HG03159 (cell line): ENCODE measurements at regions not wholly inside any gene's neighbourhood (a gene's known extent, or its start where the extent isn't known, plus 50 kb on each side); places are given as distances from the start of the nearest gene placed in this dataset.

Experiments
- ATAC-seq: cut with Tn5 transposase; IDR thresholded peaks from one replicate; pipeline ENCODE4 v1.9.1; 2021; ENCODE audit warnings: mild to moderate bottlenecking, moderate library complexity; ENCODE audit not compliant: unreplicated experiment

GRCh38 chr4:60122820-60123219 lies 1077.3 kb upstream of the ADGRL3 start:
- no peak for ATAC-seq

- no peak for ATAC-seq
These were observed 1071.2 kb upstream of the ADGRL3 start for GRCh38 chr4:60128888-60129287.

GRCh38 chr4:60129740-60130139 lies 1070.4 kb upstream of the ADGRL3 start:
- no peak for ATAC-seq

GRCh38 chr4:60133375-60133774 lies 1066.8 kb upstream of the ADGRL3 start:
- ATAC-seq = no peak

- ATAC-seq = no peak
These were observed 1066.0 kb upstream of the ADGRL3 start for GRCh38 chr4:60134099-60134498.

GRCh38 chr4:60155088-60155487 lies 1045.0 kb upstream of the ADGRL3 start:
- ATAC-seq = no peak

GRCh38 chr4:60173103-60173502 lies 1027.0 kb upstream of the ADGRL3 start:
- ATAC-seq = no peak

- ATAC-seq = no peak
These were observed 1026.4 kb upstream of the ADGRL3 start for GRCh38 chr4:60173718-60174117.

- ATAC-seq = no peak
These were observed 1024.9 kb upstream of the ADGRL3 start for GRCh38 chr4:60175241-60175640.

- ATAC-seq = no peak
These were observed 1012.7 kb upstream of the ADGRL3 start for GRCh38 chr4:60187428-60187827.

GRCh38 chr4:60189286-60189685 lies 1010.8 kb upstream of the ADGRL3 start:
- ATAC-seq = no peak

- ATAC-seq = no peak
These were observed 1005.9 kb upstream of the ADGRL3 start for GRCh38 chr4:60194214-60194613.

GRCh38 chr4:60195256-60195655 lies 1004.9 kb upstream of the ADGRL3 start:
- ATAC-seq = no peak

GRCh38 chr4:60201052-60201673 lies 999.0 kb upstream of the ADGRL3 start:
- ATAC-seq = peak; percentile 88

- no peak for ATAC-seq
These were observed 990.5 kb upstream of the ADGRL3 start for GRCh38 chr4:60209588-60209987.

- no peak for ATAC-seq
These were observed 984.2 kb upstream of the ADGRL3 start for GRCh38 chr4:60215906-60216305.

- no peak for ATAC-seq
These were observed 983.4 kb upstream of the ADGRL3 start for GRCh38 chr4:60216752-60217151.

GRCh38 chr4:60221866-60222265 lies 978.3 kb upstream of the ADGRL3 start:
- ATAC-seq = no peak

- no peak for ATAC-seq
These were observed 976.8 kb upstream of the ADGRL3 start for GRCh38 chr4:60223208-60223923.

GRCh38 chr4:60241866-60242265 lies 958.3 kb upstream of the ADGRL3 start:
- no peak for ATAC-seq

GRCh38 chr4:60249784-60250183 lies 950.3 kb upstream of the ADGRL3 start:
- no peak for ATAC-seq

GRCh38 chr4:60250657-60251056 lies 949.5 kb upstream of the ADGRL3 start:
- ATAC-seq = no peak

GRCh38 chr4:60259781-60260180 lies 940.3 kb upstream of the ADGRL3 start:
- no peak for ATAC-seq
